ENCODE measurements at regions not wholly inside any gene's neighbourhood (a gene's known extent, or its start where the extent isn't known, plus 50 kb on each side); places are given as distances from the start of the nearest gene placed in this dataset.

- no peak for DNase-seq (ENCODE audit: extremely low read depth, low read depth)
- no peak for TF ChIP-seq CTCF (IDR thresholded peaks at IDR 0.05; ENCODE audit: low read depth, low read length)
These were observed 114.3 kb downstream of the PPM1A start for GRCh38 chr14:60363275-60363674.

GRCh38 chr14:60363687-60364086 lies 114.7 kb downstream of the PPM1A start:
- no peak for DNase-seq (ENCODE audit: extremely low read depth, low read depth)
- no peak for TF ChIP-seq CTCF (IDR thresholded peaks at IDR 0.05; ENCODE audit: low read depth, low read length)

GRCh38 chr14:60381909-60382308 lies 104.0 kb downstream of the C14orf39 start:
- no peak for TF ChIP-seq CTCF (IDR thresholded peaks at IDR 0.05; ENCODE audit: low read depth, low read length)
- no peak for DNase-seq (ENCODE audit: extremely low read depth, low read depth)

Measured in AG09319 (cell line).